ENCODE measurements at regions not wholly inside any gene's neighbourhood (a gene's known extent, or its start where the extent isn't known, plus 50 kb on each side); places are given as distances from the start of the nearest gene placed in this dataset.
"Not testable (repeated sequence)": the region's sequence is repeated elsewhere in the genome, so short reads cannot be mapped to it uniquely, and the experiment has no call there.

- H3K36me3 ChIP-seq; intact Hi-C loops (cut with DNase I); H3K27ac ChIP-seq; H3K9ac ChIP-seq (ENCODE audit: low read depth in 2 of 2, low read length in 2 of 2); H3K9me3 ChIP-seq; H3K27me3 ChIP-seq; H3K4me1 ChIP-seq; H3K4me3 ChIP-seq; DNase-seq: not testable (repeated sequence)
These were observed 198.2 kb upstream of the PLGLB2 start for GRCh38 chr2:87549561-87550202.

DNA sequence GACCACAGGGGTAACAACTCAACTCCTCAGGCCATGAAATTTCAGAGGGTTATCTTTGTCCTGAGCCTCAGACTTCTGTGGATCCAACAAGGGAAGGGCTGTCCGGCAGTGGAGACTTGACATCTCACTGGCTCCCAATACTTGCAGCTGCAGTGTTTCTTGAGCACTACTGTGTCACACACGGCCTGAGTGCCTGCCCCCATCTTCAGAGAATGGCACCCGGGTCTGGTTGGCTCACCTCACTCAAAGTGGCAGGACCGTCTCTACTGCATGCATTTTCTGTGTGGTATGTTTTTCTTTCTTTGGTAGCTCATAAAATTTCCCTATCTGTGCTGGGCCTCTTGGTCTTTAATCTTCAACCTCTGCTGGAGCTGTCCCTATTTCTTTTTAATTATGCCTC is 193.2 kb upstream of the PLGLB2 start:
- H3K36me3 ChIP-seq; H3K27me3 ChIP-seq; H3K4me3 ChIP-seq; H3K27ac ChIP-seq; H3K9ac ChIP-seq (ENCODE audit: low read depth in 2 of 2, low read length in 2 of 2); H3K9me3 ChIP-seq; DNase-seq; intact Hi-C loops (cut with DNase I); H3K4me1 ChIP-seq: not testable (repeated sequence)

DNA sequence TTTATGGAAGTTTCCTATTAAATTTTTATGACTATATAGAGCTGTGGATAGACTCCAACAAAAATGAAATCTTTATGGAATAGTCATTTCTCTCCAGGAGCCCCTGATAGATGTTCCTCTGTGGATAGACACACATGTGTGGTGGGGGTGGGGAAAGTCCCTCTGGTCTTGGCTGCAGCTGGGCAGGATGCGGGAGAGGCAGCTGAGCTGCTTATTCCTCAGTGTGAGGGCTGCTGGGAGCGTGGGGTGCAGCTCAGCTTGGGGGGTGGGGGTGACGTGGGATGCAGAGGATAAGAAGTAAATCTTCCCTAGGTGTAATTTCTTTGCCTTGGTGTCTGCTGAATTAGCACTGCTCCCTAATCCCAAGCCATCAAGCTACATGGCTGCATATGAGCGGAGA is 192.8 kb upstream of the PLGLB2 start:
- H3K9me3 ChIP-seq; intact Hi-C loops (cut with DNase I); H3K27ac ChIP-seq; H3K4me3 ChIP-seq; H3K27me3 ChIP-seq; H3K4me1 ChIP-seq; DNase-seq; H3K9ac ChIP-seq (ENCODE audit: low read depth in 2 of 2, low read length in 2 of 2); H3K36me3 ChIP-seq: not testable (repeated sequence)

- H3K27me3 ChIP-seq; H3K36me3 ChIP-seq; DNase-seq; intact Hi-C loops (cut with DNase I); H3K4me1 ChIP-seq; H3K4me3 ChIP-seq; H3K27ac ChIP-seq; H3K9ac ChIP-seq (ENCODE audit: low read depth in 2 of 2, low read length in 2 of 2); H3K9me3 ChIP-seq: not testable (repeated sequence)
These were observed 188.9 kb upstream of the PLGLB2 start for GRCh38 chr2:87559001-87559400.

GRCh38 chr2:87559735-87560134 is 188.2 kb upstream of the PLGLB2 start:
- H3K4me3 ChIP-seq; H3K27me3 ChIP-seq; intact Hi-C loops (cut with DNase I); H3K27ac ChIP-seq; H3K4me1 ChIP-seq; H3K9ac ChIP-seq (ENCODE audit: low read depth in 2 of 2, low read length in 2 of 2); DNase-seq; H3K9me3 ChIP-seq; H3K36me3 ChIP-seq: not testable (repeated sequence)

- H3K4me3 ChIP-seq; H3K4me1 ChIP-seq; H3K9ac ChIP-seq (ENCODE audit: low read depth in 2 of 2, low read length in 2 of 2); H3K36me3 ChIP-seq; DNase-seq; H3K27ac ChIP-seq; H3K27me3 ChIP-seq; intact Hi-C loops (cut with DNase I); H3K9me3 ChIP-seq: not testable (repeated sequence)
These were observed 182.8 kb upstream of the PLGLB2 start for GRCh38 chr2:87565116-87565515.

DNA sequence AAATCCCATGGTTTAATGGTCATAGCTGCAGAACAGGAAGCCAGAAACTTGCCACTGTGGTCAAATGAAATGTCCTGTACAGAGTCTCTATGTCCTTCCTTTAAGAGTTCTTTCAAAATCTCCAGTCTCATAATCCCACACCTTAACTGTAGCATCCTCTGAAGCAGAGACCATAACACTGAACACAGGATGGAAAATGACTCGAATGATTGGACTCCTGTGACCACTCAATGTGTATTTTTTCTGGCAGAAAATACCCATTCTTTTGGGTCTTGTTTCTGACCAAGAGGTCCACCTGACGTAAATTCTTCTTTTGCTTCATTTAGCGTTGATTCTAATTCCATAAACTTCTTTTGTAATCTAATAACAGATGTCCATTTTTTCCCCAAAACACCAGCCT is 181.4 kb upstream of the PLGLB2 start:
- H3K4me3 ChIP-seq; H3K27me3 ChIP-seq; DNase-seq; intact Hi-C loops (cut with DNase I); H3K9me3 ChIP-seq; H3K27ac ChIP-seq; H3K36me3 ChIP-seq; H3K9ac ChIP-seq (ENCODE audit: low read depth in 2 of 2, low read length in 2 of 2); H3K4me1 ChIP-seq: not testable (repeated sequence)

DNA sequence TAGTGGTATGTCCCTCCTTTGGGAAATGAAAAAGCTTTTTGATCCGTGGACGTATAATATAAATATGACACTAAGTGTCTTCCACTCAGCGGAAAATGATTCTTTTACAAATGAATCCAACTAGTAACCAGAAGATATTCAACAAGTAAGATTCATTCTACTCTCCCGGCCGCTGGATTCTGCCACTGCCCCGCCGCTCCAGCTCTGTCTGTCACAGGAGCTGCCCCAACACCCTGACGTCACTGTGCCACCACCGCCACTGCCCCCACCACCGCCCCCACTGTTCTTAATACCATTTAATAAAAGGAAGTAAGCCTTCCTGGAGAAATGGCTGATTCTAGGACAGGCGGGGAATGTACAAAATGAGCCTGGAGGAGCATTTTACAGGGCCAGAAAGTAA is 180.8 kb upstream of the PLGLB2 start:
- H3K4me1 ChIP-seq; H3K9ac ChIP-seq (ENCODE audit: low read depth in 2 of 2, low read length in 2 of 2); DNase-seq; H3K27ac ChIP-seq; H3K27me3 ChIP-seq; intact Hi-C loops (cut with DNase I); H3K4me3 ChIP-seq; H3K36me3 ChIP-seq; H3K9me3 ChIP-seq: not testable (repeated sequence)

DNA sequence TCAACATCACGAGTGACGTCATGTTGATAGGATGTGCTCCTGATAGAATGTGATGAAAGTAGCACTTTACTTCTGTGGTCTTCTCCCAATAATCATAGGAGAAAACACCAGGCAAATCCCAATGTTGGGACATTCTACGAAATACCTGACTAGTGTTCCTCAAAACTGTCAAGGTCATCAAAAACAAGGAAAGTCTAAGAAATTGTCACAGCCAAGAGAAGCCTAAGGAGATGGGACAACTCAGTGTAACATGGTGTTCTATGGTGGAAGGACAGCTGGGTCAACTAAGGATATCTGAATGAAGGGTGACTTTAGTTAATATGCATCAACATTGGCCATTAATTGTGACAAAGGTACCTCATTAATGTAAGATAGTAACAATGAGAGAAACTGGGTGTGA is 180.0 kb upstream of the PLGLB2 start:
- H3K27me3 ChIP-seq; intact Hi-C loops (cut with DNase I); H3K36me3 ChIP-seq; H3K9me3 ChIP-seq; H3K27ac ChIP-seq; DNase-seq; H3K4me1 ChIP-seq; H3K4me3 ChIP-seq; H3K9ac ChIP-seq (ENCODE audit: low read depth in 2 of 2, low read length in 2 of 2): not testable (repeated sequence)

- H3K36me3 ChIP-seq; H3K4me3 ChIP-seq; H3K27ac ChIP-seq; H3K9me3 ChIP-seq; H3K27me3 ChIP-seq; intact Hi-C loops (cut with DNase I); DNase-seq; H3K9ac ChIP-seq (ENCODE audit: low read depth in 2 of 2, low read length in 2 of 2); H3K4me1 ChIP-seq: not testable (repeated sequence)
These were observed 179.2 kb upstream of the PLGLB2 start for GRCh38 chr2:87568554-87569278.

- intact Hi-C loops (cut with DNase I); H3K4me3 ChIP-seq; H3K9me3 ChIP-seq; H3K27ac ChIP-seq; H3K4me1 ChIP-seq; H3K9ac ChIP-seq (ENCODE audit: low read depth in 2 of 2, low read length in 2 of 2); H3K36me3 ChIP-seq; DNase-seq; H3K27me3 ChIP-seq: not testable (repeated sequence)
These were observed 178.0 kb upstream of the PLGLB2 start for GRCh38 chr2:87569689-87570397.

DNA sequence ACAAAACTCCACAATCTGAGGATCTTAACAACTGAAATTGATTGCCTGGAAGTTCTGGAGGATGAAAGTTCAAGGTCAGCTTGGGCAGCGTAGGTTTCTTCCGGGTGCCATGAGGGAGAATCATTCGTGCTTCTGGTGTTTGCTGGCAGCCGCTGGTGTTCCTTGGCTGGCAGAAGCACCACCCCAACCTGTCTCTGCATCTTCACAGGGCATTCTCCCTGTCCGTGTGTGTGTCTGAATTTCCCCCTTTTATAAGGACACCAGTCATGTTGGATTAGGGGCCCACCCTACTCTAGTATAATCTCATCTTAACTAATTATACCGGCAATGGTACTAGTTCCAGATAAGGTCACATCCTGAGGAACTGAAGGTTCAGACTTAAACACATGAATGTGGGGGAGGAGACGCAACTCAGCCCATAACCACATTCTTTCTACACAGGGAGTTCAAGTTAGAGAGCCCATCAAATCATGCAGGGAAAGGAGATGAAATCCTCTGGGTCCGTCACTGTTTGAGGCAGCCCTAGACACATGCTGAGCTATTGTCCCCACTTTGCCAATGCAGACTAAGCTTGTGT is 175.9 kb upstream of the PLGLB2 start:
- not testable (repeated sequence) for H3K9me3 ChIP-seq

GRCh38 chr2:87572906-87573305 is 175.0 kb upstream of the PLGLB2 start:
- H3K27me3 ChIP-seq; DNase-seq; intact Hi-C loops (cut with DNase I); H3K36me3 ChIP-seq; H3K9ac ChIP-seq (ENCODE audit: low read depth in 2 of 2, low read length in 2 of 2); H3K4me3 ChIP-seq; H3K4me1 ChIP-seq; H3K27ac ChIP-seq; H3K9me3 ChIP-seq: not testable (repeated sequence)

More for the DNA sequence above, 175.9 kb upstream of the PLGLB2 start:
- DNase-seq; intact Hi-C loops (cut with DNase I); H3K36me3 ChIP-seq; H3K27me3 ChIP-seq; H3K4me3 ChIP-seq; H3K4me1 ChIP-seq; H3K9ac ChIP-seq (ENCODE audit: low read depth in 2 of 2, low read length in 2 of 2); H3K27ac ChIP-seq: not testable (repeated sequence)

Data from colonic mucosa (tissue), 4 donors.